Activated CD4-positive, alpha-beta T cell treated with anti-CD3 and anti-CD28 coated beads, Interleukin-2, amount 10 ng/mL, durations not matched to agents 7 days and 5 days (primary cell): ENCODE measurements at regions not wholly inside any gene's neighbourhood (a gene's known extent, or its start where the extent isn't known, plus 50 kb on each side); places are given as distances from the start of the nearest gene placed in this dataset.

Experiments used
- CTCF ChIA-PET: fragments of 350-600 bp; sonication (Branson Sonifier 250); formaldehyde crosslinking; loops from one replicate; lab custom pipeline; 2021; ENCODE audit warnings: antibody characterized with exemption; lab: Charles Lee
- POLR2A ChIA-PET: fragments of 350-600 bp; sonication (Branson Sonifier 250); formaldehyde crosslinking; loops from one replicate; lab custom pipeline; 2021; ENCODE audit warnings: antibody characterized with exemption; lab: Charles Lee
- DNase-seq: peaks from one replicate; pipeline ENCODE4 v3.0.0-alpha.2; 2020
- H3K27ac Mint-ChIP-seq: one replicate; pipeline ENCODE4 v1.8.0; 2021; ENCODE audit warnings: mild to moderate bottlenecking, moderate library complexity, mixed read lengths
- H3K27me3 Mint-ChIP-seq: one replicate; pipeline ENCODE4 v1.8.0; 2021; ENCODE audit warnings: mixed read lengths
- H3K36me3 Mint-ChIP-seq: one replicate; pipeline ENCODE4 v1.8.0; 2021; ENCODE audit warnings: low read depth, mixed read lengths
- H3K4me1 Mint-ChIP-seq: one replicate; pipeline ENCODE4 v1.8.0; 2021; ENCODE audit warnings: mixed read lengths
- H3K4me3 Mint-ChIP-seq: one replicate; pipeline ENCODE4 v1.8.0; 2021; ENCODE audit warnings: mild to moderate bottlenecking, moderate library complexity, mixed read lengths
- H3K9me3 Mint-ChIP-seq: one replicate; pipeline ENCODE4 v1.8.0; 2021; ENCODE audit warnings: mixed read lengths

DNA sequence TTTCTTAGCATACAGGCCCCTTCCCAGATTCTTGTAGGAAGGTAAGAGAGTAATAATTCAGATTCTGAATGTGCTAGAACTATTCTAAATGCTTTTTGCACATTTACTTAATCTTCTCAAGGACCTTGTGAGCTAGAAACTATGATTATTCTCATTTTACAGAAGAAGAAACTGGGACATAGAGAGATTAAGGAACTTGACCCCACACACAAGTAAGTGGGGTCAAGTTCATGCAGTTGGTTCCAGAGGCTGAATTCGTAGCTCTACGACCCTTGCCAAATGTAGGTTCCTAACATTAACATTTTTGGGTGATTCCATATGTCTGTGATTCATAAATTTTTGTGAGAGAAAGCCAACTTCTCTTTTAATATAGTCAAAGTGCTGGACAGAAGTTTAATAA is 238.1 kb downstream of the LACC1 start:
- no peaks in the 10 kb centered on the region for H3K36me3 Mint-ChIP-seq
- DNase-seq: no peak
- no peaks in the 10 kb centered on the region for H3K27me3 Mint-ChIP-seq
- no peak overlapping the region for H3K27ac Mint-ChIP-seq
- H3K9me3 Mint-ChIP-seq: no peaks in the 10 kb centered on the region
- no peak overlapping the region for H3K4me3 Mint-ChIP-seq
- POLR2A ChIA-PET: no interaction called here
- CTCF ChIA-PET: interaction anchor here (0.9 kb wide), 1 partner anchor 16 kb away, joined by 3 read pairs; no protein-coding TSS in a partner anchor
- peaks cover 10% of the 10 kb centered on the region for H3K4me1 Mint-ChIP-seq

DNA sequence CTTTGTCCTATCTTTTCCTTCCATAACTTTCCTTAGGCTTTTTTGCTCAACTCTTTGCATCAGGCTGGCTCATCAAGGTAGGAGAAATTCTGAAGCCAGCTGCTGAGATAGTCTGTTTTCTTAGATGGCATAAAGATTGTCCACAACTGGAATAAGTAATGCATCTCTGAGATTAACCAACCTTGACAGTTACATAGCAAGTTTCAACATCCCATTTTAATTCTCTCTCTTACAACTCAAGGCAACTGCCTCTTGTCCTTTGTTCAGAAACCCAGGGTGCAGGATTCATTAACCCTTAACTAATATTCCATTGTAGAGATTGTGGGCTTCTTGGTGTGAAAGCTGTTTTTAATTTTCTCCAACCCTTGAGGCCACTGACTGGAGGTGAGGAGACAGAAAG is 239.2 kb downstream of the LACC1 start:
- Mint-ChIP-seq H3K36me3 (no peaks in the 10 kb centered on the region), H3K27ac (no peak overlapping the region), H3K4me3 (no peak overlapping the region), H3K9me3 (peaks cover 3% of the 10 kb centered on the region), H3K27me3 (no peaks in the 10 kb centered on the region), H3K4me1 (peaks cover 10% of the 10 kb centered on the region)
- CTCF ChIA-PET: no interaction called here
- DNase-seq: no peak
- POLR2A ChIA-PET: no interaction called here

DNA sequence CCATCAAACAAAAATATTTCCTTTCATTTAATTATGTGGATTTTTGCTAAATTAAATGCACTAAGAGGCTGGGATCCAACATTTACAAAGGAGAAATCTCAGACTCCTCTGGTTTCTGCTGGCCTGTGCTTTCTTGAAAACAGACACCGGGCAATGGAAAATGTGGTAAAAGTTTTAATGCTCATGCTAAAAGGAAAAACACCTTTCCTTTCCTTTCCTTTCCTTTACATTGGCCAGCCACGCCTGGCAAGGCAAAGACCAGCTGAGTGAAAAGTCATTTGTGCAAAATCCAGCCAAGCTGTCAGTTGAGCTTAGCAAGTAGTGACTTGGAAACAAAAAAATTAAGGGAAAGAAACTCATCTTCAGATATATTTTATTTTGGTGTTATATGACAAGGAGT is 240.3 kb downstream of the LACC1 start:
- Mint-ChIP-seq H3K27ac (no peak overlapping the region), H3K27me3 (no peaks in the 10 kb centered on the region), H3K4me3 (no peak overlapping the region), H3K36me3 (no peaks in the 10 kb centered on the region), H3K9me3 (peaks cover 3% of the 10 kb centered on the region), H3K4me1 (peaks cover 10% of the 10 kb centered on the region)
- ChIA-PET CTCF (interaction anchor here (1.1 kb wide), 1 partner anchor 19 kb away, joined by 3 read pairs; no protein-coding TSS in a partner anchor), POLR2A (no interaction called here)
- DNase-seq: no peak

DNA sequence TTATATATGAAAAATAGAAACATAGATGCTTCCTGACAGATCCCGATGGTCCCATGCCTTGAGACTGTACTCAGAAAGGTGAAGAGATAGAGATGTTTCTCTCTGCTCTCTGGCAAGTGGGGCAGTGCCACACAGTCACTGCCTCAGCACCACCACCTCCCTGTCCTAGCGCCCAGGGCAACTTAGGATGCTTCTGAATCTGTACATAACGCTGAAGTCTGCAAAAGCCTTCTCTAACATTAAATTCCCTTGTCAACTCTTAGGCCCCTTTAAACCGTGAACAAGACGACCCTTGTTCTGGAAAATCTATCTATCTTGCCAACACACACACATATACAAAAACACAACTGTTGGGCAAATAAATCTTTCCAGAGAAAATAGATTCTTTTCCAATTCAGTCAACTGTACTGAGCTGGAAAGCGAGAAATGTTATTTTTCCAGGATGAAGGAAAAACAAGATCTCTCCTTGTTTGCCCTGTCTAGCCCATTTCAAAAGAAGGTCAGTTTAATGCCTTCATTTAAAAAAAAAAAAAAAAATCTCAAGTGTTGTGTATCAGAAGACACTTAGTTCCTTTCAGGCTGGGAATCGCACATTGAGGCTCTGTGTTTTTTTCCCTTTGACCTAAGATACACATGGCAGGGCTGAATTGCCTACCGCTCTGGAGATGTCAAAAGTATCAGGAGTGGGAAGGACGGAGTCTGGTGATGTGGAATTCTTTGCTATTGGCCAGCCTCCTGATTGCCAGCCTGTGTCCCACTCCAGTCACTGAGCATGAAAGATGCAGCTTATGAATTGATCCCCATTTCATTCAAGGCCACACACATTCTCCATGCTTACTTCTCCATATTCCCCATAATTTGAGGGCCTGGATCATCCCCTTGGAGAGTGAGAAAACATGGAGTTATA is 241.4 kb downstream of the LACC1 start:
- ChIA-PET POLR2A (no interaction called here), CTCF (interaction anchor here (1.1 kb wide), 1 partner anchor 33 kb away, joined by 3 read pairs; no protein-coding TSS in a partner anchor)
- no peak for DNase-seq
- peaks cover 10% of the 10 kb centered on the region for H3K4me1 Mint-ChIP-seq
- H3K27ac Mint-ChIP-seq: no peak overlapping the region
- H3K4me3 Mint-ChIP-seq: no peak overlapping the region
- H3K9me3 Mint-ChIP-seq: peaks cover 3% of the 10 kb centered on the region
- no peaks in the 10 kb centered on the region for H3K36me3 Mint-ChIP-seq
- H3K27me3 Mint-ChIP-seq: no peaks in the 10 kb centered on the region

DNA sequence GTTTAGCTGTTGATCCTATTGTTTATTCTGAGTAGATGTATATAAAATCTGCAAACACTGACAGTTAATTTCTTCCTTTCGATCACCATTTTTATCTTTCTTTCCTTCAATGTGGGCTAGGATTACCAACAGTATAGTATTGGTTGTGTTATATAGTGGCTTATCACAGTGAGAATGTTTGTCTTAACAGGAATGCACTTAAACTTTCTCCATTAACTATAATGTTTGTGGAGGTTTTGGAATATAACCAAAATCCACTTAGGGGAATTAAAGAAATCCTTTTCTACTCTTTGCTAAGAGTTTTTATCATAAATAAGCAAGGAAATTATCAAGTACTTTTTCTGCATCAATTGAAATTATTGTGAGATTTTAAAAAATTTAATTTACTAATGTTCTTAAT is 244.6 kb downstream of the LACC1 start:
- H3K4me1 Mint-ChIP-seq: no peaks in the 10 kb centered on the region
- no peak overlapping the region for H3K27ac Mint-ChIP-seq
- no peak for DNase-seq
- H3K27me3 Mint-ChIP-seq: no peaks in the 10 kb centered on the region
- H3K36me3 Mint-ChIP-seq: no peaks in the 10 kb centered on the region
- CTCF ChIA-PET: no interaction called here
- H3K9me3 Mint-ChIP-seq: peaks cover 3% of the 10 kb centered on the region
- no peak overlapping the region for H3K4me3 Mint-ChIP-seq
- POLR2A ChIA-PET: no interaction called here

DNA sequence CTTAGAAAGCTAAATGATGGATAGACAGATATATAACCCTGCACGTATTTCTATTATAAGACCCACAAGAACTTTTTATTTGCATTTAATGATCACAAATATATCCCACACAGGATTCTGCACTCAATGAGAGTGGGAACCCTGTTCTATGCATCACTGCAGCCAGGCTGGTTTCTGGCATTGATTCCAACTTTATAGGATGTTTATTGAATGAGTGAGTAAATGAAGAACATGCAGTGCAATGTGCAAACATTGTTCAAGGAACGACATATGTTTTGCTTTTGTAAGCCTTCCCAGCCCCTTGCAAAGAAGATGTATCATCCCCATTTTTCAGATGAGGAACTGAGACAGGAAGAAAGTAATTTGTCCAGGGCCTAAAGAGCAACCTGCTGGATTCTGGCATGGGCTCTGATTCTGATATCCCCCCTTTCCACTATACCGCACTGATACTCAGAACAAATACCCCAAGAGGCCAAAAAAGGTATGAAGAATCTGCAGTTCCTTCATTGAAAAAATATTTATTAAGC is 246.3 kb downstream of the LACC1 start:
- no peak for DNase-seq
- CTCF ChIA-PET: no interaction called here
- Mint-ChIP-seq H3K4me1 (no peaks in the 10 kb centered on the region), H3K27me3 (peaks cover 2% of the 10 kb centered on the region), H3K36me3 (no peaks in the 10 kb centered on the region), H3K9me3 (peaks cover 3% of the 10 kb centered on the region), H3K27ac (no peak overlapping the region), H3K4me3 (no peak overlapping the region)
- POLR2A ChIA-PET: no interaction called here

DNA sequence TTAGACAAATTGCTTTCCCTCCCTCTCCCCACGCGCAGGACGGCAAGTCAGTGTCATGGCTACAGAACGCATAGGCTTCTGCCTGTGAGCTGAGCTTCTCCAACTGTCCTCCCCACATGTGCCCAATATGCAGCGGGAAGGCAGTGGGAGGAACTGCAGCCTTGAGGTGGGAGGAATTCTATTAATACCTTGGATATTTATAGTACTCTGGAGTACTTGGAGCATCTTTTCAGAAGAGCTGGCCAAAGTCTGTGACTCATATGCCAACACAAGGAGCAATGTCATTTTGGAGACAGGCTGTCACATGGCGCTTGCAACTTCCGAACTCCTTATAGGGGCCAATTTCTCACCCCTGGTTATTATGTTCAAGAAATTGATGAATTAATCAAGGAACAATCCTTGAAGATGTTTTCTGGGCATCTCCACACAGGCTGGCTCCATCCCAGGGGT is 245.0 kb upstream of the SERP2 start:
- no peaks in the 10 kb centered on the region for H3K36me3 Mint-ChIP-seq
- no peak overlapping the region for H3K27ac Mint-ChIP-seq
- no peaks in the 10 kb centered on the region for H3K4me1 Mint-ChIP-seq
- no peak overlapping the region for H3K4me3 Mint-ChIP-seq
- ChIA-PET CTCF (no interaction called here), POLR2A (no interaction called here)
- peaks cover 5% of the 10 kb centered on the region for H3K27me3 Mint-ChIP-seq
- H3K9me3 Mint-ChIP-seq: no peaks in the 10 kb centered on the region
- no peak for DNase-seq

DNA sequence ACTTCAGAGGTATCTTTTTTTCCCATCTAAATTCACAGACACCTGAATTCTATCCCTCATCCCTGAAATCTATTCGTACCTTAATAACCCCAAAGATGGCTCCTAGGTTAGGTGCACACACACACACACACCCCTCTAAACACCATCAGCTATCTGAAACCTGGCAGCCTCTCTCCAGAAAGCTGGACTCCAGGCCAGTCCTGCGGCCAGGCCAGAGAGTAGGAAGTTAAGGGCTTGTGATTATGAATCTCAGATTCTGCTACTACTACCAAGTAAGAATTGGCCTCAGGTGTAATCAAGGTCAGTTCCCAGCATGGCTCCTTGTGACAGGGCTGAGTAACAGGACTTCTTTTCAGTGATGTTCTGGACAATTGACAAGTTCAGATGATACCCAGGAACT is 244.2 kb upstream of the SERP2 start:
- Mint-ChIP-seq H3K36me3 (no peaks in the 10 kb centered on the region), H3K4me3 (no peak overlapping the region), H3K4me1 (no peaks in the 10 kb centered on the region), H3K9me3 (no peaks in the 10 kb centered on the region), H3K27me3 (peaks cover 5% of the 10 kb centered on the region), H3K27ac (no peak overlapping the region)
- ChIA-PET POLR2A (no interaction called here), CTCF (no interaction called here)
- DNase-seq: no peak

DNA sequence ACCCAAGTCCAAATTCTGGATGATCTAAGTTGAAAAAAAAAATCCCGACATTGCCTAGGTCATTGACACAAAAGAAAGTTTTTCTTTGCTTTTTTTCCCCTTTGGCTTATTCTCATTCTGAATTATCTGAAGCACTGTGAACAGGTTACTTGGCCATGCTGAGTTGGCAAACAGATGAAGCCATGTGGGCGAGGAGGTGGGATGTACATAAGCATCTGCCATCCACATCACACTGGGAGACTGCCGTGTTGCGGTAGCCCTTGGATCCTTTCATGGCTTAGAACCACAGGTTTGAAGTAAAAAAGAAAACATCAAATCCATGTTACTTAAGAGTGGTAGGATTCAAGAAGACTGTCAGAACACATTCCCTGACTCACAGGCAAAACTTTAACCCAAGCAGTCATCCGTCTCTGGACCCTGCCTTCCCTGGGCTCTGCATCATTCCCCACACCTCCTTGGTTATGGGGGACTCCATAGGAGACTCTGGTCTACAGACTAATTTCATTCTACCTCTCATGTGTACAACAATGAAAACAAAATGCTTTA is 242.5 kb upstream of the SERP2 start:
- POLR2A ChIA-PET: no interaction called here
- H3K27me3 Mint-ChIP-seq: peaks cover 5% of the 10 kb centered on the region
- H3K4me3 Mint-ChIP-seq: no peak overlapping the region
- H3K36me3 Mint-ChIP-seq: no peaks in the 10 kb centered on the region
- CTCF ChIA-PET: interaction anchor here (0.5 to 1.4 kb wide), 2 partner anchors 15 to 216 kb away, joined by 3 read pairs; no protein-coding TSS in a partner anchor
- no peak for DNase-seq
- no peaks in the 10 kb centered on the region for H3K9me3 Mint-ChIP-seq
- H3K4me1 Mint-ChIP-seq: no peaks in the 10 kb centered on the region
- no peak overlapping the region for H3K27ac Mint-ChIP-seq

DNA sequence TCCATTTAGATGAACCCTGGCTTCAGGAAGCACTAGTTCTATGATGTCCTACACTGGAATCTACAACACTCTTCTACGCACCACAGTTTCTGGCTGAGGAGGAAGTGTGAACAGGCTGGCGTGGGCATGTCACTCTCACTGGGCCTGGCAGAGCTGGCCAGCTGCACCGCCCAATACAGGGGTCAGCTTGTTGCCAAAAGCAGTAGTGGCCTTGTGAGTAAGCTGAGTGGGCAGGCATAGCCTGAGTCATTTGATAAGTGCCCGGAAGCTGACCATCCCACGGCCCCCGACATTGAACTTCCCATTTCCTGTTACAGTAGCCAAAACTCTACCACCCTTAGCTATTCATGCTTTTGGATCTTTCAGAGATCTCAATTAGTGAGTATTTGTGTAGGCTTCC is 240.9 kb upstream of the SERP2 start:
- Mint-ChIP-seq H3K27me3 (peaks cover 5% of the 10 kb centered on the region), H3K4me1 (no peaks in the 10 kb centered on the region), H3K9me3 (no peaks in the 10 kb centered on the region), H3K36me3 (no peaks in the 10 kb centered on the region), H3K4me3 (no peak overlapping the region), H3K27ac (no peak overlapping the region)
- DNase-seq: no peak
- POLR2A ChIA-PET: no interaction called here
- CTCF ChIA-PET: interaction anchor here (0.9 kb wide), 1 partner anchor 84 kb away, joined by 3 read pairs; no protein-coding TSS in a partner anchor

DNA sequence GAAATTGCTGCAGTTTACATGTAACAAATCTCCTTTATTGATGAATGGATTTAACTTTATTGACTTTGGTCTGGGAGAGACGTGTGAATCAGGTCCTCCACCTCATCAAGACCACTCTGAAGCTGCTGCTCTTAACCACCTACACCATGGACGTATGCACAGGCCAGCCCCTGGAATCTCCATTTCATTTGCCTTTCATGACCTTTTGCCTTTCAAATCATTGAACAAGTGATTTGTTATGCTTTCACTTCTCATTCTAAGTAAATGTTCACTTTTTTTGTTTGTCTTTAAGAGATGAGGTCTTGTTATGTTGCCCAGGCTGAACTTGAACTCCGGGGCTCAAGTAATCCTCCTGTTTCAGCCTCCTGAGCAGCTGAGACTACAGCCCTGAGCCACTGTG is 240.0 kb upstream of the SERP2 start:
- H3K27me3 Mint-ChIP-seq: peaks cover 5% of the 10 kb centered on the region
- DNase-seq: no peak
- ChIA-PET CTCF (interaction anchor here (1.4 kb wide), 1 partner anchor 16 kb away, joined by 3 read pairs; no protein-coding TSS in a partner anchor), POLR2A (no interaction called here)
- no peak overlapping the region for H3K4me3 Mint-ChIP-seq
- no peaks in the 10 kb centered on the region for H3K4me1 Mint-ChIP-seq
- H3K27ac Mint-ChIP-seq: no peak overlapping the region
- H3K36me3 Mint-ChIP-seq: no peaks in the 10 kb centered on the region
- H3K9me3 Mint-ChIP-seq: no peaks in the 10 kb centered on the region

DNA sequence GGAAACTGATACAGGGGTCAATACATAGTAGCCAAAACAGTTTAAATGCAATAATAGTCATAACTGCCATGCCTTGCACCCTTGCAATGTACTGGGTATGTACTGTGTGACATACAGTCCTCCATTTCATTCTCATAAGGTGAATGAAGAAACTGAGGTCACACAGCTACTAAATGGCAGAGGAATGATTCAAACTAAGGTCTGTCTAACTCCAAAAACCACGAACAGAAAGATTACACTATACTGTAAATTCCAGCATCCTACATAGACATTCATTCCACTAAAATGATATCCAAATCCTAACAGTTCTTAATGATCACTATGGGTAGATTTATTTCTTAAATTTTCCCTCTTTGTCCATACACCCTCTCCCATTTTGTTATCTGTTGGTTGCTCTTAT is 238.1 kb upstream of the SERP2 start:
- Mint-ChIP-seq H3K4me3 (no peak overlapping the region), H3K4me1 (no peaks in the 10 kb centered on the region), H3K27me3 (peaks cover 5% of the 10 kb centered on the region), H3K27ac (no peak overlapping the region), H3K9me3 (no peaks in the 10 kb centered on the region), H3K36me3 (no peaks in the 10 kb centered on the region)
- ChIA-PET POLR2A (no interaction called here), CTCF (no interaction called here)
- no peak for DNase-seq

DNA sequence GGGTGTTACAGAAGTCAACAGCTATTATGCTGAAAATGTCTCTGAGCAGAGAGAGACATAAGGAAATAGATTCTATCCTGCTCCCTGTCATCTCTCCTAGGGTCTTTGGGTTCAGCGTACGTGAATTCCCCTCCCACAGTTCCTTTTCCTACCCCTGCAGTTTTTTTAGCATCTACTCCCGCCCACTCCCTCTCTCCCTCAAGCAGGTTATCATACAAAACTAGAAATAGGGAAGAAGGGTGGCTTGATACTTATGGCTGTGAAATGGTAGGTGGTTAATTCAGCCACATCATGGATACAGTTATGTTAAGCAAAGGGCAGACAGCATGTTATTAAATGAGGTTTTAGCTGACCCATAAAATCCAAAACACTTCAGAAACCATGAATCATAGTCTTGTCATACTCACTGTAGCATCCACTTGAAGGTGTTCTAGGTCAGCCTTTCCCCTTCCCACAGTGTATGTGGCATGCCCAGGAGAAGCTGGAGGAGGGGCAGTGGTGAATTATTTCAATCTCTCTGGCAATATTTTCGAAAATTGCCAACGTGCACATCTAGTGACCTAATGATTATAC is 236.8 kb upstream of the SERP2 start:
- ChIA-PET POLR2A (no interaction called here), CTCF (interaction anchor here (0.6 kb wide), 1 partner anchor 382 kb away, joined by 3 read pairs; no protein-coding TSS in a partner anchor)
- Mint-ChIP-seq H3K36me3 (no peaks in the 10 kb centered on the region), H3K4me1 (peaks cover 10% of the 10 kb centered on the region), H3K9me3 (no peaks in the 10 kb centered on the region), H3K4me3 (no peak overlapping the region), H3K27ac (no peak overlapping the region), H3K27me3 (peaks cover 5% of the 10 kb centered on the region)
- no peak for DNase-seq
